AG04450 (cell line): ENCODE measurements at regions not wholly inside any gene's neighbourhood (a gene's known extent, or its start where the extent isn't known, plus 50 kb on each side); places are given as distances from the start of the nearest gene placed in this dataset.

Experiments used
- CTCF ChIA-PET: fragments of 300-600, 350-600 bp; formaldehyde crosslinking; extraction: SDS; loops from one replicate; lab custom pipeline; 2022; ENCODE audit warnings: antibody characterized with exemption, inconsistent platforms; lab: Charles Lee
- POLR2A ChIA-PET: fragments of 350-600 bp; formaldehyde crosslinking; extraction: SDS; loops from one replicate; lab custom pipeline; 2021; ENCODE audit warnings: antibody characterized with exemption, inconsistent platforms; lab: Yijun Ruan, JAX
- DNase-seq: peaks from one replicate; pipeline ENCODE4 v3.0.0-alpha.2; 2011; ENCODE audit warnings: low read depth, low spot score
- H3K27ac ChIP-seq: one replicate; pipeline ENCODE4 v1.5.1; 2012; ENCODE audit warnings: low read depth, low read length, control low read depth
- H3K27me3 ChIP-seq: one replicate; pipeline ENCODE4 v1.6.0; 2012; ENCODE audit warnings: low read length; ENCODE audit not compliant: control insufficient read depth, insufficient read depth
- H3K4me3 ChIP-seq: 2 replicates; pipeline ENCODE4 v1.5.1; 2011; ENCODE audit warnings: mild to moderate bottlenecking, low read depth, low read length, control low read depth
- H3K9me3 ChIP-seq: 2 replicates; pipeline ENCODE4 v1.5.1; 2012; ENCODE audit warnings: low read length; ENCODE audit not compliant: control insufficient read depth, insufficient read depth
- CTCF ChIP-seq: IDR thresholded peaks from 2 replicates; pipeline ENCODE4 v1.5.1; 2011; ENCODE audit warnings: low read depth, low read length, control low read depth, inconsistent platforms

DNA sequence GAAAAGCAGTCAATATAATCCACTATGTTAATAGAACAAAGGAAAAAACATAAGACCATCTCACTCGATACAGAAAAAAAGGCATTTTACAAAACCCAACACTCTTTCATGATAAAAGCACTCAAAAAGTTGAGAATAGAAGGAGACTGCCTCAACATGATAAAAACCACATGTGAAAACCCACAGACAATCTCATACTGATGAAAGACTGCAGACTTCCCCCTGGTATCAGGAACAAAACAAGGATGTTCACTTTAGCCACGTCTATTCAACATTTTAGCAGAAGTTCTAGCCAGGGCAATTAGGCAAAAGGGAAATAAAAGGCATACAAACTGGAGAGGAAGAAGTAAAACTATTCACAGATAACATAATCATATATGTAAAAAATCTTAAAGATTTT, 285.9 kb downstream of the EIPR1 start:
- TF ChIP-seq CTCF: no peak
- Histone ChIP-seq H3K27ac (no peak overlapping the region), H3K4me3 (no peak overlapping the region), H3K9me3 (peaks cover 4% of the 10 kb centered on the region), H3K27me3 (no peaks in the 10 kb centered on the region)
- no peak for DNase-seq
- CTCF ChIA-PET: no interaction called here
- POLR2A ChIA-PET: no interaction called here

GRCh38 chr2:3082705-3083104, 294.9 kb downstream of the EIPR1 start:
- ChIA-PET CTCF (no interaction called here), POLR2A (no interaction called here)
- Histone ChIP-seq H3K9me3 (peaks cover 8% of the 10 kb centered on the region), H3K4me3 (no peak overlapping the region), H3K27ac (no peak overlapping the region), H3K27me3 (no peaks in the 10 kb centered on the region)
- TF ChIP-seq CTCF: no peak
- DNase-seq: no peak

DNA sequence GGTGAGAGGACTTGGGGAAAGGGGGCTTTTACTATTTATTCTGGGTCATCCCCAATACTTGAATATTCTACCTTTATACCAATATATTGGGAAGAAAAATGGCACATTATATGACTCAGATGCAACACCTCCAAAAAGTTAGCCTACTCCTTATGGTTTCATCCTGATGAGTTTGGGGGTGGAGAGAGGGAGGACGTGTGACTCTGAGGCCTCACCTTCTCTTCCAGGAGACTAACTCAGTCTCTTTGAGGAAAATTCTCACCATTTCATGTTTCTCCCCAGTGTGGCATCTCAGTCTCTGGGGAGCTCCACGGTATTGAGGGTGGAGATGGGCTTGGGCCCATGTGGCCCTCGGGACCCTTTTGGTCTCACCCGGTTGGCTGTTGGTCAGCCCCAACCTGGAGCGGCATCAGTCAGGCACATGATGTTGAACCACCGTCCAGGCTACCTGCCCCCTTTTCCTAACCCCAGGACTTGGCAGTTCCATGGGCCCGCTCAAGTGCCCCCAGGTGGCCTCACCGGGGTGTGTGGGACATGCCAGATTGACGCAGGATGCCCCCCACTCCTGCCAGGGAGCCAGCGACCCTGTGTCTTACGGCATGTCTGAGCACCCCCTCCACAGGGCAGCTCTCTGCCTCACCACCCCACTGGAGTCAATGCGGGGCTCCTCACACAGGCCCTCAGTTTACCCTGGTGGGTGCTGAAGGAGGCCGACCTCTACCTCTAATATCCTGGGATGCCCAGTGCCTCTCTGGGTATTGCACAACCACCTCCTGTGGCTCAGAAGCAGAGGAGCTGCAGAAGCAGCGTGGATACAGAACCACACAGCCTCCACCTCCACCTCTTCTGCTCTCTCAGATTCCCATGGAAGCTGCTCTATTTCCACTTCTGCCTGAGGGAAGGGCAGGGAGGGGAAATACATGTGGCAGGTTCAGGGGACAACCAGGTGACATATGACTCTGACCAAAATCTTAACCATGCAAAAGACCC, 297.4 kb downstream of the EIPR1 start:
- POLR2A ChIA-PET: no interaction called here
- no peak for DNase-seq
- H3K4me3 ChIP-seq: no peak overlapping the region
- peaks cover 22% of the 10 kb centered on the region for H3K9me3 ChIP-seq
- H3K27ac ChIP-seq: no peak overlapping the region
- no peak for TF ChIP-seq CTCF
- CTCF ChIA-PET: no interaction called here
- no peaks in the 10 kb centered on the region for H3K27me3 ChIP-seq

- Histone ChIP-seq H3K9me3 (peaks cover 30% of the 10 kb centered on the region), H3K27ac (no peak overlapping the region), H3K4me3 (no peak overlapping the region), H3K27me3 (no peaks in the 10 kb centered on the region)
- ChIA-PET CTCF (no interaction called here), POLR2A (no interaction called here)
- no peak for TF ChIP-seq CTCF
- DNase-seq: no peak
Observed at GRCh38 chr2:3079466-3079865, 298.2 kb downstream of the EIPR1 start.

DNA sequence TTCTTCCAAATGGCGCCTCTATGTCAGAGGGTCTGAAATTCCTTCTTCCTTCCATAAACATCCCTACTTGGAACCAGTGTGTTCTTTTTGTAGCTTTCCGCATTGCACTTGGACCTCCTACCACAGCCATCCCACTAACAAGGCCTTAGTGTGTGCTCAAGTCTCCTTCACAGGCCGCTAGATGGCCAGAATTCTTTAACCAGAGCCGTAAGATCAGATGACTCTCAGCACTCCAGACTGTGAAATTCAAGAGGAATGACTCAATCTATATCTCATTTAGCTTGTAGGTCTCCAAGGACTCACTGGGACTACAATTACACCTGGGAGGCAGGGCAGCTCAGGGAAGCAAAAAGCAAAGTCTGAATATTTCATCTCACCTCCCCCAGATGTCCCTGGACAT, 298.9 kb downstream of the EIPR1 start:
- DNase-seq: no peak
- ChIA-PET POLR2A (no interaction called here), CTCF (no interaction called here)
- peaks cover 33% of the 10 kb centered on the region for H3K9me3 ChIP-seq
- H3K27ac ChIP-seq: no peak overlapping the region
- no peak for TF ChIP-seq CTCF
- H3K4me3 ChIP-seq: no peak overlapping the region
- no peaks in the 10 kb centered on the region for H3K27me3 ChIP-seq
